ENCODE measurements at regions not wholly inside any gene's neighbourhood (a gene's known extent, or its start where the extent isn't known, plus 50 kb on each side); places are given as distances from the start of the nearest gene placed in this dataset.

DNA sequence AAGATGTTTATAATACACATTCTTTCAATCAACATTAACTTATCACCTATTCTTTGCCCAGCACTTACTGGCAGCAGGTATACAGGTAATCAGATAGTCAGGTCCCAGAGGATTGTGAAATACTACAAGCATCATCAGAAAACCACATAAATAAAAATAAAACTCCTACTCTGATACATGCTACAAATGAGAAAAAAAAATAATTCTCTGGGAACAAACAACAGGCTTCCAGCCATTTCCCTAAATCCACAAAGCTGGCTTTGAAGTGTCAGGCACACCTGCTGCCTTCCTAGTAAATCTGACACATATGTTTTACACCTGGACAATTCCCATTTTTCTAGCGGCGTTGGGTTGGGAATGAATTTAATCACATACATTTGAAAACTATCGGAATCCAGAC is 384.5 kb upstream of the CDH4 start:
- Histone ChIP-seq H3K27me3 (ENCODE audit: insufficient read depth) (no peaks in the 10 kb centered on the region), H3F3A (replicated peaks; ENCODE audit: insufficient read depth) (no peaks in the 10 kb centered on the region), H3K27ac (ENCODE audit: low read depth in 2 of 2, low read length in 1 of 2) (no peak overlapping the region), H2AFZ (ENCODE audit: low read depth) (no peak overlapping the region), H3K9me2 (0 out of 2 replicates have a peak, but pooled peaks cover 2% of the 10 kb centered on the region), H3K9me3 (no peaks in the 10 kb centered on the region), H3K36me3 (replicated peaks in 1 of 2; ENCODE audit: control insufficient read depth in 1 of 2, insufficient read depth in 2 of 2, low read length in 1 of 2) (no peaks in the 10 kb centered on the region), H3K9ac (no peak overlapping the region), H3K79me2 (ENCODE audit: insufficient read depth) (no peaks in the 10 kb centered on the region), H4K20me1 (ENCODE audit: insufficient read depth) (no peaks in the 10 kb centered on the region), H3K4me3 (ENCODE audit: low read depth in 2 of 2, low read length in 1 of 2) (no peak overlapping the region), H3K4me1 (ENCODE audit: control insufficient read depth in 1 of 2, insufficient read depth in 2 of 2, low read depth in 1 of 2, low read length in 1 of 2) (no peaks in the 10 kb centered on the region), H3K4me2 (no peak overlapping the region)
- POLR2A ChIA-PET: no interaction called here
- no peak for DNase-seq
- CTCF ChIA-PET: no interaction called here
- WGBS (ENCODE audit: low lambda C conversion rate): 32% methylated on average over 3 of the region's 3 CpGs
- TF ChIP-seq RXRA (IDR thresholded peaks at IDR 0.05; ENCODE audit: borderline replicate concordance, low read depth): no peak
- no peak for TF ChIP-seq TEAD4 (IDR thresholded peaks at IDR 0.05; ENCODE audit: borderline replicate concordance, insufficient read depth)
- no peak for TF ChIP-seq FOXJ3 (CRISPR knock-in tag; IDR thresholded peaks at IDR 0.05)
- no peak for TF ChIP-seq MEF2A (IDR thresholded peaks at IDR 0.05; ENCODE audit: borderline replicate concordance, low read depth)
- no peak for TF ChIP-seq GATA2 (CRISPR knock-in tag; IDR thresholded peaks at IDR 0.05)
- no peak for TF ChIP-seq FOSL2 (IDR thresholded peaks at IDR 0.05; ENCODE audit: borderline replicate concordance, low read depth)
- no peak for TF ChIP-seq NFIC (IDR thresholded peaks at IDR 0.05; ENCODE audit: borderline replicate concordance)
- TF ChIP-seq, protein P1, sequence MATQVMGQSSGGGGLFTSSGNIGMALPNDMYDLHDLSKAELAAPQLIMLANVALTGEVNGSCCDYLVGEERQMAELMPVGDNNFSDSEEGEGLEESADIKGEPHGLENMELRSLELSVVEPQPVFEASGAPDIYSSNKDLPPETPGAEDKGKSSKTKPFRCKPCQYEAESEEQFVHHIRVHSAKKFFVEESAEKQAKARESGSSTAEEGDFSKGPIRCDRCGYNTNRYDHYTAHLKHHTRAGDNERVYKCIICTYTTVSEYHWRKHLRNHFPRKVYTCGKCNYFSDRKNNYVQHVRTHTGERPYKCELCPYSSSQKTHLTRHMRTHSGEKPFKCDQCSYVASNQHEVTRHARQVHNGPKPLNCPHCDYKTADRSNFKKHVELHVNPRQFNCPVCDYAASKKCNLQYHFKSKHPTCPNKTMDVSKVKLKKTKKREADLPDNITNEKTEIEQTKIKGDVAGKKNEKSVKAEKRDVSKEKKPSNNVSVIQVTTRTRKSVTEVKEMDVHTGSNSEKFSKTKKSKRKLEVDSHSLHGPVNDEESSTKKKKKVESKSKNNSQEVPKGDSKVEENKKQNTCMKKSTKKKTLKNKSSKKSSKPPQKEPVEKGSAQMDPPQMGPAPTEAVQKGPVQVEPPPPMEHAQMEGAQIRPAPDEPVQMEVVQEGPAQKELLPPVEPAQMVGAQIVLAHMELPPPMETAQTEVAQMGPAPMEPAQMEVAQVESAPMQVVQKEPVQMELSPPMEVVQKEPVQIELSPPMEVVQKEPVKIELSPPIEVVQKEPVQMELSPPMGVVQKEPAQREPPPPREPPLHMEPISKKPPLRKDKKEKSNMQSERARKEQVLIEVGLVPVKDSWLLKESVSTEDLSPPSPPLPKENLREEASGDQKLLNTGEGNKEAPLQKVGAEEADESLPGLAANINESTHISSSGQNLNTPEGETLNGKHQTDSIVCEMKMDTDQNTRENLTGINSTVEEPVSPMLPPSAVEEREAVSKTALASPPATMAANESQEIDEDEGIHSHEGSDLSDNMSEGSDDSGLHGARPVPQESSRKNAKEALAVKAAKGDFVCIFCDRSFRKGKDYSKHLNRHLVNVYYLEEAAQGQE (IDR thresholded peaks at IDR 0.05; ENCODE audit: low read depth, low read length): no peak
- TF ChIP-seq, protein P2, sequence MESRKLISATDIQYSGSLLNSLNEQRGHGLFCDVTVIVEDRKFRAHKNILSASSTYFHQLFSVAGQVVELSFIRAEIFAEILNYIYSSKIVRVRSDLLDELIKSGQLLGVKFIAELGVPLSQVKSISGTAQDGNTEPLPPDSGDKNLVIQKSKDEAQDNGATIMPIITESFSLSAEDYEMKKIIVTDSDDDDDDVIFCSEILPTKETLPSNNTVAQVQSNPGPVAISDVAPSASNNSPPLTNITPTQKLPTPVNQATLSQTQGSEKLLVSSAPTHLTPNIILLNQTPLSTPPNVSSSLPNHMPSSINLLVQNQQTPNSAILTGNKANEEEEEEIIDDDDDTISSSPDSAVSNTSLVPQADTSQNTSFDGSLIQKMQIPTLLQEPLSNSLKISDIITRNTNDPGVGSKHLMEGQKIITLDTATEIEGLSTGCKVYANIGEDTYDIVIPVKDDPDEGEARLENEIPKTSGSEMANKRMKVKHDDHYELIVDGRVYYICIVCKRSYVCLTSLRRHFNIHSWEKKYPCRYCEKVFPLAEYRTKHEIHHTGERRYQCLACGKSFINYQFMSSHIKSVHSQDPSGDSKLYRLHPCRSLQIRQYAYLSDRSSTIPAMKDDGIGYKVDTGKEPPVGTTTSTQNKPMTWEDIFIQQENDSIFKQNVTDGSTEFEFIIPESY (IDR thresholded peaks at IDR 0.05; ENCODE audit: borderline replicate concordance, low read depth): no peak
- TF ChIP-seq, protein P3, sequence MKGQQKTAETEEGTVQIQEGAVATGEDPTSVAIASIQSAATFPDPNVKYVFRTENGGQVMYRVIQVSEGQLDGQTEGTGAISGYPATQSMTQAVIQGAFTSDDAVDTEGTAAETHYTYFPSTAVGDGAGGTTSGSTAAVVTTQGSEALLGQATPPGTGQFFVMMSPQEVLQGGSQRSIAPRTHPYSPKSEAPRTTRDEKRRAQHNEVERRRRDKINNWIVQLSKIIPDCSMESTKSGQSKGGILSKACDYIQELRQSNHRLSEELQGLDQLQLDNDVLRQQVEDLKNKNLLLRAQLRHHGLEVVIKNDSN (IDR thresholded peaks at IDR 0.05; ENCODE audit: borderline replicate concordance, low read depth): no peak
- TF ChIP-seq POLR2AphosphoS5 (IDR thresholded peaks at IDR 0.05; ENCODE audit: low read depth, low read length): no peak
- no peak for TF ChIP-seq TAF1 (IDR thresholded peaks at IDR 0.05; ENCODE audit: borderline replicate concordance, low read depth, low read length)
- TF ChIP-seq RFX5 (IDR thresholded peaks at IDR 0.05; ENCODE audit: low read length): no peak
- no peak for TF ChIP-seq EP300 (IDR thresholded peaks at IDR 0.05; ENCODE audit: borderline replicate concordance in 1 of 2, low read depth in 1 of 2, low read length in 1 of 2)
- no peak for TF ChIP-seq MXI1 (IDR thresholded peaks at IDR 0.05; ENCODE audit: low read depth, low read length)
- no peak for TF ChIP-seq SIN3A (IDR thresholded peaks at IDR 0.05; ENCODE audit: borderline replicate concordance, low read depth, low read length)
- TF ChIP-seq, protein P4, sequence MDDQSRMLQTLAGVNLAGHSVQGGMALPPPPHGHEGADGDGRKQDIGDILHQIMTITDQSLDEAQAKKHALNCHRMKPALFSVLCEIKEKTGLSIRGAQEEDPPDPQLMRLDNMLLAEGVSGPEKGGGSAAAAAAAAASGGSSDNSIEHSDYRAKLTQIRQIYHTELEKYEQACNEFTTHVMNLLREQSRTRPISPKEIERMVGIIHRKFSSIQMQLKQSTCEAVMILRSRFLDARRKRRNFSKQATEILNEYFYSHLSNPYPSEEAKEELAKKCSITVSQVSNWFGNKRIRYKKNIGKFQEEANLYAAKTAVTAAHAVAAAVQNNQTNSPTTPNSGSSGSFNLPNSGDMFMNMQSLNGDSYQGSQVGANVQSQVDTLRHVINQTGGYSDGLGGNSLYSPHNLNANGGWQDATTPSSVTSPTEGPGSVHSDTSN (IDR thresholded peaks at IDR 0.05): no peak
- TF ChIP-seq, protein P5, sequence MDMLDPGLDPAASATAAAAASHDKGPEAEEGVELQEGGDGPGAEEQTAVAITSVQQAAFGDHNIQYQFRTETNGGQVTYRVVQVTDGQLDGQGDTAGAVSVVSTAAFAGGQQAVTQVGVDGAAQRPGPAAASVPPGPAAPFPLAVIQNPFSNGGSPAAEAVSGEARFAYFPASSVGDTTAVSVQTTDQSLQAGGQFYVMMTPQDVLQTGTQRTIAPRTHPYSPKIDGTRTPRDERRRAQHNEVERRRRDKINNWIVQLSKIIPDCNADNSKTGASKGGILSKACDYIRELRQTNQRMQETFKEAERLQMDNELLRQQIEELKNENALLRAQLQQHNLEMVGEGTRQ (IDR thresholded peaks at IDR 0.05; ENCODE audit: borderline replicate concordance, low read depth, low read length): no peak
- TF ChIP-seq, protein P6, sequence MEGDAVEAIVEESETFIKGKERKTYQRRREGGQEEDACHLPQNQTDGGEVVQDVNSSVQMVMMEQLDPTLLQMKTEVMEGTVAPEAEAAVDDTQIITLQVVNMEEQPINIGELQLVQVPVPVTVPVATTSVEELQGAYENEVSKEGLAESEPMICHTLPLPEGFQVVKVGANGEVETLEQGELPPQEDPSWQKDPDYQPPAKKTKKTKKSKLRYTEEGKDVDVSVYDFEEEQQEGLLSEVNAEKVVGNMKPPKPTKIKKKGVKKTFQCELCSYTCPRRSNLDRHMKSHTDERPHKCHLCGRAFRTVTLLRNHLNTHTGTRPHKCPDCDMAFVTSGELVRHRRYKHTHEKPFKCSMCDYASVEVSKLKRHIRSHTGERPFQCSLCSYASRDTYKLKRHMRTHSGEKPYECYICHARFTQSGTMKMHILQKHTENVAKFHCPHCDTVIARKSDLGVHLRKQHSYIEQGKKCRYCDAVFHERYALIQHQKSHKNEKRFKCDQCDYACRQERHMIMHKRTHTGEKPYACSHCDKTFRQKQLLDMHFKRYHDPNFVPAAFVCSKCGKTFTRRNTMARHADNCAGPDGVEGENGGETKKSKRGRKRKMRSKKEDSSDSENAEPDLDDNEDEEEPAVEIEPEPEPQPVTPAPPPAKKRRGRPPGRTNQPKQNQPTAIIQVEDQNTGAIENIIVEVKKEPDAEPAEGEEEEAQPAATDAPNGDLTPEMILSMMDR (IDR thresholded peaks at IDR 0.05): no peak
- TF ChIP-seq RCOR1 (IDR thresholded peaks at IDR 0.05; ENCODE audit: low read length): no peak

Measured in SK-N-SH (cell line).